OCI-LY7 (cell line): ENCODE measurements at regions not wholly inside any gene's neighbourhood (a gene's known extent, or its start where the extent isn't known, plus 50 kb on each side); places are given as distances from the start of the nearest gene placed in this dataset.

Experiments
- BruUV-seq: library from RNA; stranded (reverse); fragments of 400-500 nt; replicated peaks from 2 replicates; lab custom pipeline; 2021; lab: Mats Ljungman, UMichigan
- CTCF ChIA-PET: fragments of 300-600 bp; sonication (Branson Sonifier 250); formaldehyde crosslinking; loops from one replicate; lab custom pipeline; 2022; ENCODE audit warnings: antibody characterized with exemption; ENCODE audit not compliant: unreplicated experiment; lab: Charles Lee
- POLR2A ChIA-PET: fragments of 300-600 bp; sonication (Branson Sonifier 250); formaldehyde crosslinking; loops from one replicate; lab custom pipeline; 2022; ENCODE audit warnings: antibody characterized with exemption; lab: Charles Lee
- DNase-seq: peaks from one replicate; pipeline ENCODE4 v3.0.0-alpha.2; 2015; ENCODE audit warnings: low spot score
- H2AFZ ChIP-seq: fragments of 200-600 bp; sonication (generic), shearing (Covaris generic); 2 replicates; pipeline ENCODE4 v1.6.1; 2014; ENCODE audit warnings: mild to moderate bottlenecking, antibody characterized with exemption, low read length, moderate library complexity
- H3K27ac ChIP-seq: fragments of 200-600 bp; sonication (generic); 2 replicates; pipeline ENCODE4 v1.5.1; 2014; ENCODE audit warnings: mixed run types, low read depth, mild to moderate bottlenecking, moderate library complexity, low read length, inconsistent platforms; ENCODE audit not compliant: poor library complexity, severe bottlenecking
- H3K36me3 ChIP-seq: fragments of 200-600 bp; sonication (generic); 2 replicates; pipeline ENCODE4 v1.6.1; 2014; ENCODE audit warnings: mild to moderate bottlenecking, antibody characterized with exemption, low read length, moderate library complexity, mixed read lengths; ENCODE audit not compliant: insufficient read depth
- H3K4me1 ChIP-seq: fragments of 200-600 bp; sonication (generic); 2 replicates; pipeline ENCODE4 v1.5.1; 2014; ENCODE audit warnings: mild to moderate bottlenecking, low read length; ENCODE audit not compliant: insufficient read depth, poor library complexity, severe bottlenecking
- H3K4me2 ChIP-seq: fragments of 200-600 bp; sonication (generic); 2 replicates; pipeline ENCODE4 v1.6.1; 2014; ENCODE audit warnings: mild to moderate bottlenecking, low read length
- H3K4me3 ChIP-seq: fragments of 200-600 bp; sonication (generic); 2 replicates; pipeline ENCODE4 v1.5.1; 2014; ENCODE audit warnings: mild to moderate bottlenecking, low read depth, low read length; ENCODE audit not compliant: poor library complexity, severe bottlenecking
- H3K79me2 ChIP-seq: fragments of 200-600 bp; sonication (generic); 2 replicates; pipeline ENCODE4 v1.6.1; 2016; ENCODE audit warnings: low read depth, mild to moderate bottlenecking, low read length, moderate library complexity, mixed read lengths; ENCODE audit not compliant: insufficient read depth
- H3K9me2 ChIP-seq: fragments of 200-600 bp; sonication (generic); 2 replicates; pipeline ENCODE4 v1.6.1; 2016; ENCODE audit warnings: mild to moderate bottlenecking, low read length, mixed read lengths; ENCODE audit not compliant: insufficient read depth
- H3K9me3 ChIP-seq: fragments of 200-600 bp; sonication (generic); 2 replicates; pipeline ENCODE4 v1.6.1; 2014; ENCODE audit warnings: mild to moderate bottlenecking, mixed run types, low read length, mixed read lengths
- H4K20me1 ChIP-seq: fragments of 200-600 bp; sonication (generic); 2 replicates; pipeline ENCODE4 v1.6.1; 2014; ENCODE audit warnings: mild to moderate bottlenecking, antibody characterized with exemption, low read length, moderate library complexity, mixed read lengths; ENCODE audit not compliant: insufficient read depth
- CTCF ChIP-seq: fragments of 200-600 bp; sonication (generic); conservative IDR thresholded peaks from 2 replicates; pipeline ENCODE4 v1.5.1; 2014; ENCODE audit warnings: mild to moderate bottlenecking, antibody characterized with exemption, low read length, moderate library complexity, mixed read lengths
- EZH2phosphoT487 ChIP-seq: fragments of 200-600 bp; sonication (generic); IDR thresholded peaks from 2 replicates; pipeline ENCODE4 v1.6.1; 2018; ENCODE audit warnings: low read depth, borderline replicate concordance, mild to moderate bottlenecking, mixed run types, antibody characterized with exemption, low read length, moderate library complexity, mixed read lengths
- intact Hi-C: fragments of 100-400 bp; cut with micrococcal nuclease; formaldehyde crosslinking; loops from one replicate; pipeline ENCODE4 v1.10.0; 2022; ENCODE audit not compliant: unreplicated experiment

GRCh38 chr17:427327-427726 is 74.7 kb upstream of the RPH3AL start:
- Histone ChIP-seq H3K4me3 (no peak overlapping the region), H3K79me2 (no peaks in the 10 kb centered on the region), H3K27ac (no peak overlapping the region), H3K36me3 (no peaks in the 10 kb centered on the region), H4K20me1 (no peaks in the 10 kb centered on the region), H3K4me2 (no peak overlapping the region), H3K9me2 (no peaks in the 10 kb centered on the region), H3K4me1 (peaks cover under 1% of the 10 kb centered on the region), H3K9me3 (peaks cover 15% of the 10 kb centered on the region), H2AFZ (no peak overlapping the region)
- CTCF ChIA-PET: no interaction called here
- no peak for DNase-seq
- POLR2A ChIA-PET: no interaction called here
- BruUV-seq: no TSS peak
- TF ChIP-seq CTCF: no peak
- no peak for TF ChIP-seq EZH2phosphoT487
- intact Hi-C loops: no loop called here

- POLR2A ChIA-PET: interaction anchor here (0.7 kb wide), 1 partner anchor 112 kb away, joined by 3 read pairs; no protein-coding TSS in a partner anchor
- CTCF ChIA-PET: no interaction called here
- Histone ChIP-seq H3K9me2 (no peaks in the 10 kb centered on the region), H3K27ac (no peak overlapping the region), H3K4me1 (peaks cover 13% of the 10 kb centered on the region), H3K4me3 (no peak overlapping the region), H3K79me2 (no peaks in the 10 kb centered on the region), H4K20me1 (no peaks in the 10 kb centered on the region), H3K36me3 (no peaks in the 10 kb centered on the region), H3K9me3 (no peaks in the 10 kb centered on the region), H3K4me2 (no peak overlapping the region), H2AFZ (no peak overlapping the region)
- intact Hi-C loops: no loop called here
- TF ChIP-seq CTCF (no peak), EZH2phosphoT487 (no peak)
- BruUV-seq: no TSS peak
- no peak for DNase-seq
These were observed 69.8 kb upstream of the RPH3AL start for GRCh38 chr17:422196-422930.
